ENCODE measurements at regions not wholly inside any gene's neighbourhood (a gene's known extent, or its start where the extent isn't known, plus 50 kb on each side); places are given as distances from the start of the nearest gene placed in this dataset.
A peak's percentile ranks its signal among the peaks of the same experiment; 100 is the strongest.
"Not testable (repeated sequence)": the region's sequence is repeated elsewhere in the genome, so short reads cannot be mapped to it uniquely, and the experiment has no call there.

GRCh38 chrX:39059866-39060265 lies 258.6 kb downstream of the MID1IP1 start:
- DNase-seq (ENCODE audit: insufficient read length) (no peak), FAIRE-seq (no peak)
- TF ChIP-seq POLR2AphosphoS5 (IDR thresholded peaks at IDR 0.05; ENCODE audit: low read depth, low read length) (no peak), POLR2A (IDR thresholded peaks at IDR 0.05; ENCODE audit: low read depth, low read length) (no peak), TAF1 (IDR thresholded peaks at IDR 0.05; ENCODE audit: borderline replicate concordance, low read depth, low read length) (no peak)

- TF ChIP-seq POLR2A (IDR thresholded peaks at IDR 0.05; ENCODE audit: low read depth, low read length) (no peak), TAF1 (IDR thresholded peaks at IDR 0.05; ENCODE audit: borderline replicate concordance, low read depth, low read length) (no peak), POLR2AphosphoS5 (IDR thresholded peaks at IDR 0.05; ENCODE audit: low read depth, low read length) (no peak)
- DNase-seq (ENCODE audit: insufficient read length): no peak
- FAIRE-seq: no peak
Measured at GRCh38 chrX:39063037-39063436, 261.8 kb downstream of the MID1IP1 start.

DNA sequence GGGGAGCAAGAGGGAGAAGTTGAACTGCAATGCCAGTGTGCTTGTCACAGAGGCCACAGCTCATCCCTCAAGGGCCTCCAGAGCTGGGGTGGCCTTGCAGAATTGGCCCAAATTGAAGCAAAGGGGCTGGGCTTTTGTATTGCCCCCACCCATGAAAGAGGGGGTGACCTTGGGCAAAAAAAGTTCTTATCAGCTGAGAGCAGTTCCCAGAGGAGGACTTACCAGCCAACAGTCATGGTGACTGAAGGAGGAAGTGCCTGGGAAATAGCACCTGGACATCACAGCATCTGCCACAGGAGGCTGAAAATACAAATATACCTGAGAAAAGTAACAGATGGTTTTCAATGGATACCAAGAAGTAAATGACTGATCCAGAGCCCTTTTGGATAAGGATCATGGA lies 262.4 kb downstream of the MID1IP1 start:
- FAIRE-seq: no peak
- TF ChIP-seq POLR2AphosphoS5 (IDR thresholded peaks at IDR 0.05; ENCODE audit: low read depth, low read length): no peak
- TF ChIP-seq POLR2A (IDR thresholded peaks at IDR 0.05; ENCODE audit: low read depth, low read length): no peak
- TF ChIP-seq TAF1 (IDR thresholded peaks at IDR 0.05; ENCODE audit: borderline replicate concordance, low read depth, low read length): no peak
- DNase-seq (ENCODE audit: insufficient read length): no peak

DNA sequence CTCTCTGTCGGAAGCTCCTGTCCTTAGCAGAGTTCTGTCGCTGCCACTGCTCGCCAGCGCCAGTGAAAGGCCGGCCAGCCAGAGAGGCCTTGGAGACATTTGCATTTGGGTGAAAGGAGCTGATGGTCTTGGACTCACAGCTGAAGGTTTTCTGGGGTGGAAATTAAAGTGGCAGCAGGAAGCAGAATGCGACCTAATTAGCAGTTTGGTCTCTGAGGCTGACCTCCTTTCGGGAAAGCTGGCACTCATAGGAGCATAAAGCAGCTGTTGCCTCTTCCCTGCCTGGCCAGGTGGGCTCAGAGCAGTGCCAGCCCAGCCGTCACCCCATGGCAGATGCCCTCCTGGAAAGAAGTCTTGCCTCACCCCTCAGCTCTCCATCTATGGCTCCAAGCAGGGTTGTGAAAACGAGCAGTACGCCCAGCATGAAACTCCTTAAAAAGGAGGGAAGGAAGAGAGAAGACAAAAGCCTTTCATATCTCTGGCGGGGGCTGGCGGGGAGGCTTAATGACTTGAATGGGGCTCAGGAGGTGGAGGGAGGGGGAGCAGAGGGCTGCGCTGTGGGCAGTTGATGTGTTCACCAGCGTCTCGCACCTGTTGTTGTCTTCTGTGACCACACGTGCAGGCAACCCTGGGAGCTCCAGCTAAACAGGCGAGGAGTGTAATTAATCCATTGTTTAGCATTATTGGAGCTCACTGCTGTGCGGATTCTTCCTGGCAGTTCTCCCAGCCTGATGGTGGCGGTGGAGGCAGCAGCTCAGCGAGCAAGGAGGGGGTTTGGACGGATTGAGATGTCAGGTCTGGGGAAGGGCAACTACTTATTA lies 264.0 kb downstream of the MID1IP1 start:
- no peak for FAIRE-seq
- no peak for DNase-seq (ENCODE audit: insufficient read length)

GRCh38 chrX:39067866-39068265 lies 266.6 kb downstream of the MID1IP1 start:
- TF ChIP-seq TAF1 (IDR thresholded peaks at IDR 0.05; ENCODE audit: borderline replicate concordance, low read depth, low read length) (no peak), POLR2A (IDR thresholded peaks at IDR 0.05; ENCODE audit: low read depth, low read length) (no peak), POLR2AphosphoS5 (IDR thresholded peaks at IDR 0.05; ENCODE audit: low read depth, low read length) (no peak)
- FAIRE-seq (no peak), DNase-seq (ENCODE audit: insufficient read length) (no peak)

More for the DNA sequence above, 264.0 kb downstream of the MID1IP1 start:
- TF ChIP-seq TAF1 (IDR thresholded peaks at IDR 0.05; ENCODE audit: borderline replicate concordance, low read depth, low read length): no peak
- no peak for TF ChIP-seq POLR2AphosphoS5 (IDR thresholded peaks at IDR 0.05; ENCODE audit: low read depth, low read length)
- TF ChIP-seq POLR2A (IDR thresholded peaks at IDR 0.05; ENCODE audit: low read depth, low read length): no peak

GRCh38 chrX:39068634-39069033 lies 267.4 kb downstream of the MID1IP1 start:
- FAIRE-seq; DNase-seq (ENCODE audit: insufficient read length): not testable (repeated sequence)

DNA sequence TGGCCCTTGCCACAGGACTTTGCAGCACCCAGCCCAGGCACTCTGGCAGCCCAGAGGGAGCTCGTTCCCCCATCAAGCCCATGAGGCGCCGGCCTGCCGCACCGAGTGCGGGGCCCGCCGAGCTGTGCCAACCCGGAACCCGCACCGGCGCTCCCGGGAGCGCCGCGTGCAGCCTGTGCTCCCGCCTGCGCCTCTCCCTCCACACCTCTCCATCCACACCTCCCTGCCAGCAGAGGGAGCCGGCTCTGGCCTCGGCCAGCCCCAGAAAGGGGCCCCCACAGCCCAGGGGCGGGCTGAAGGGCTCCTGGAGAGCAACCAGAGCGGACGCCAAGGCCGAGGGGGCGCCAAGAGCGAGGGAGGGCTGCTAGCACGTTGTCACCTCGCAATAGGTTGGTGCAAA lies 268.8 kb downstream of the MID1IP1 start:
- no peak for TF ChIP-seq TAF1 (IDR thresholded peaks at IDR 0.05; ENCODE audit: borderline replicate concordance, low read depth, low read length)
- no peak for TF ChIP-seq POLR2AphosphoS5 (IDR thresholded peaks at IDR 0.05; ENCODE audit: low read depth, low read length)
- FAIRE-seq: no peak
- DNase-seq (ENCODE audit: insufficient read length): no peak

DNA sequence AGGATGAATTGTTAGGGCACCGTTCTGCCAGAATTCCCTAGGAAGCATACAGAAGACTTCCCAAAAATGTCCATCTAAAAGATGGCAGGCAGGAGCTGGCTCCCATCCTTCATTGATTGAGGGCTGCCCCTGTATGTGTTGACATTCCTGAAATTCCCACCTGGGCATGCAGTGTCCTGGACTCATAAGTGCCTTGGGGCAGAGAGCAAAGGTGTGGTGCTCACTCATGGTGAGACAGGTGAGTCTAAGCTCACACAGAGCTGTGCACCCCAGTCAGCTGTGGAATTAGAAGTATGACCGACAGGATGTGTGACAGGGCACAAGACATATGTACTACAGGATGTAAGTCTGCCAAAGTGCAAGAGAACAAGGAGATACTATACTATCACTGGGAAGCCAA lies 271.9 kb downstream of the MID1IP1 start:
- DNase-seq (ENCODE audit: insufficient read length) (no peak), FAIRE-seq (no peak)
- TF ChIP-seq TAF1 (IDR thresholded peaks at IDR 0.05; ENCODE audit: borderline replicate concordance, low read depth, low read length): no peak
- TF ChIP-seq POLR2AphosphoS5 (IDR thresholded peaks at IDR 0.05; ENCODE audit: low read depth, low read length): no peak
- TF ChIP-seq POLR2A (IDR thresholded peaks at IDR 0.05; ENCODE audit: low read depth, low read length): no peak

DNA sequence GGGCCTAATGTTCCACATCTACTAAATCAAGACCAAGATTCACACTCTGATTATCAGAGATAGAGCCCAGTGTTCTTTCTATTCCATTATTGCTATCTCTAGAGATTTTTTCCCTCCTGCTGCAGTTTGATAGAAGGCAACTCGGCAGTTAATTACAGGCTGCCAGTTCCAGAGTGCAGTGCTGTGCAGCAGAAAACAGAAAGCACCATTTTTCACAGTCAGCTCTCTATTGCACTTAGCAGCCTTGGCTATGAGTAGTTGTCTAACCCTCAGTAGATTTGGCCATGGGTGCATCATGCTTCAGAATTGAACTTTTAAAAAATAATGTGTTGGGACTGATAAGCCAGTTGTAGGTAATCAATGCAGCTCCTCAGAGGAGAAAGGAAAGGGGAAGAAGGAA lies 295.3 kb downstream of the MID1IP1 start:
- peak; percentile 33 for FAIRE-seq
- no peak for DNase-seq (ENCODE audit: insufficient read length)
- TF ChIP-seq TAF1 (IDR thresholded peaks at IDR 0.05; ENCODE audit: borderline replicate concordance, low read depth, low read length): no peak

GRCh38 chrX:39104745-39105144 lies 303.5 kb downstream of the MID1IP1 start:
- no peak for FAIRE-seq
- TF ChIP-seq TAF1 (IDR thresholded peaks at IDR 0.05; ENCODE audit: borderline replicate concordance, low read depth, low read length) (no peak), POLR2A (IDR thresholded peaks at IDR 0.05; ENCODE audit: low read depth, low read length) (no peak), POLR2AphosphoS5 (IDR thresholded peaks at IDR 0.05; ENCODE audit: low read depth, low read length) (no peak)
- DNase-seq (ENCODE audit: insufficient read length): no peak

- no peak for TF ChIP-seq POLR2A (IDR thresholded peaks at IDR 0.05; ENCODE audit: low read depth, low read length)
- TF ChIP-seq TAF1 (IDR thresholded peaks at IDR 0.05; ENCODE audit: borderline replicate concordance, low read depth, low read length): no peak
- no peak for TF ChIP-seq POLR2AphosphoS5 (IDR thresholded peaks at IDR 0.05; ENCODE audit: low read depth, low read length)
- no peak for FAIRE-seq
- no peak for DNase-seq (ENCODE audit: insufficient read length)
Measured at GRCh38 chrX:39112143-39112542, 310.9 kb downstream of the MID1IP1 start.

DNA sequence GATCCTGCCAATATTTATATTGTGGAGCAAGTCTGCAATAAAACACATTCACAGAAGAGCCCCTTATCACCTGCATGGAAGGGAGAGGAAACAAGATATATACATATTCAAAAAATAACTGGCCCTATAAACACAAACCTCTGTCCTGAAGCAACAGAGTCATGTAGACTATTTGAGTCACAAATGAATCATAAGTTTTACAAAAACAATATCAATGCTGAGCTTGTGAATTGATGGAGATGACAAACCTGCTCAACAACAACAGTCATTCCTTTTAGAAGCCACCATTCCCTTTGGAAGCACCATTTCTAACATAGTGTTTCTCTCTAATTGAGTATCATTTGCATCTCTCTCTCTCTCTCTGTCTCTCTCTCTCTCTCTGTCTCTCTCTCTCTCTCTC lies 313.9 kb downstream of the MID1IP1 start:
- no peak for DNase-seq (ENCODE audit: insufficient read length)
- FAIRE-seq: no peak
- TF ChIP-seq POLR2A (IDR thresholded peaks at IDR 0.05; ENCODE audit: low read depth, low read length) (no peak), POLR2AphosphoS5 (IDR thresholded peaks at IDR 0.05; ENCODE audit: low read depth, low read length) (no peak)

- no peak for DNase-seq (ENCODE audit: insufficient read length)
- no peak for FAIRE-seq
- no peak for TF ChIP-seq POLR2AphosphoS5 (IDR thresholded peaks at IDR 0.05; ENCODE audit: low read depth, low read length)
- TF ChIP-seq TAF1 (IDR thresholded peaks at IDR 0.05; ENCODE audit: borderline replicate concordance, low read depth, low read length): no peak
- no peak for TF ChIP-seq POLR2A (IDR thresholded peaks at IDR 0.05; ENCODE audit: low read depth, low read length)
Measured at GRCh38 chrX:39117101-39117500, 315.8 kb downstream of the MID1IP1 start.

Measured in GM12892 (cell line).